GM12878 (cell line): ENCODE measurements at regions not wholly inside any gene's neighbourhood (a gene's known extent, or its start where the extent isn't known, plus 50 kb on each side); places are given as distances from the start of the nearest gene placed in this dataset.

Experiments used
- ATAC-seq: fragments of 200-7000 bp; cut with Tn5 transposase; 3 replicates; pipeline ENCODE4 v1.9.1; 2020; ENCODE audit warnings: mild to moderate bottlenecking, moderate library complexity
- BruUV-seq: library from RNA; stranded (reverse); fragments of 400-500 nt; replicated peaks from 2 replicates; lab custom pipeline; 2021; lab: Mats Ljungman, UMichigan
- CTCF ChIA-PET: fragments of 300-600 bp; sonication (Branson Sonifier 250); formaldehyde crosslinking; extraction: SDS; loops from one replicate; lab custom pipeline; 2021; ENCODE audit warnings: inconsistent platforms; lab: Yijun Ruan, JAX
- POLR2A ChIA-PET: fragments of 350-600 bp; formaldehyde crosslinking; extraction: SDS; loops from one replicate; lab custom pipeline; 2021; ENCODE audit warnings: inconsistent platforms; lab: Charles Lee
- RAD21 ChIA-PET: fragments of 300-600 bp; sonication (Branson Sonifier 250); formaldehyde crosslinking; loops from one replicate; lab custom pipeline; 2023; ENCODE audit warnings: antibody characterized with exemption; ENCODE audit not compliant: unreplicated experiment; lab: Charles Lee
- SMC1A ChIA-PET: fragments of 300-600 bp; sonication (Branson Sonifier 250); formaldehyde crosslinking; loops from one replicate; lab custom pipeline; 2023; ENCODE audit not compliant: unreplicated experiment, uncharacterized antibody; lab: Charles Lee
- DNase-seq: peaks from one replicate; pipeline ENCODE4 v3.0.0-alpha.2; 2011; ENCODE audit warnings: low read depth, low spot score
- FAIRE-seq: peaks from 3 replicates; lab custom pipeline; 2011; peaks lifted over from hg19 to GRCh38; lab: Jason Lieb, UNC
- H2AFZ ChIP-seq: 2 replicates; pipeline ENCODE4 v1.6.0; 2011; ENCODE audit warnings: low read depth, low read length, control low read depth; ENCODE audit not compliant: control insufficient read depth
- H3K27ac ChIP-seq: 2 replicates; pipeline ENCODE4 v1.5.1; 2011; ENCODE audit warnings: control low read depth; ENCODE audit not compliant: control insufficient read depth, insufficient read depth
- H3K27me3 ChIP-seq, 2 experiments: replicated peaks in 1 of 2; 2 replicates each; pipeline versions ENCODE4 v1.6.0 to v1.6.1; 2011; ENCODE audit warnings: low read length in 1 of 2; ENCODE audit not compliant: control insufficient read depth in 2 of 2, insufficient read depth in 2 of 2
- H3K36me3 ChIP-seq, 2 experiments: 2 replicates each; pipeline ENCODE4 v1.5.1; 2011; ENCODE audit warnings: low read length in 1 of 2; ENCODE audit not compliant: control insufficient read depth in 2 of 2, insufficient read depth in 2 of 2
- H3K4me1 ChIP-seq: 2 replicates; pipeline ENCODE4 v1.6.1; 2011; ENCODE audit warnings: mild to moderate bottlenecking, low read length, moderate library complexity, mixed read lengths; ENCODE audit not compliant: control insufficient read depth, insufficient read depth
- H3K4me2 ChIP-seq: 2 replicates; pipeline ENCODE4 v1.6.0; 2011; ENCODE audit warnings: control low read depth; ENCODE audit not compliant: control insufficient read depth, insufficient read depth
- H3K4me3 ChIP-seq: fragments of 200-600 bp; sonication (generic); 2 replicates; pipeline ENCODE4 v1.5.1; 2016
- H3K79me2 ChIP-seq: 2 replicates; pipeline ENCODE4 v1.6.0; 2011; ENCODE audit warnings: low read length; ENCODE audit not compliant: control insufficient read depth, insufficient read depth
- H3K9ac ChIP-seq: 2 replicates; pipeline ENCODE4 v1.8.0; 2011; ENCODE audit warnings: low read length, control low read depth, mixed read lengths; ENCODE audit not compliant: control insufficient read depth, insufficient read depth
- H3K9me3 ChIP-seq: replicated peaks from 3 replicates; pipeline ENCODE4 v1.5.1; 2011; ENCODE audit warnings: mild to moderate bottlenecking, low read length; ENCODE audit not compliant: control insufficient read depth, insufficient read depth
- H4K20me1 ChIP-seq: 2 replicates; pipeline ENCODE4 v1.6.0; 2011; ENCODE audit not compliant: control insufficient read depth, insufficient read depth
- CHD2 ChIP-seq: IDR thresholded peaks from 2 replicates; pipeline ENCODE4 v1.6.1; 2011; ENCODE audit warnings: low read depth, low read length, improper control_type of control experiment, borderline replicate concordance
- E4F1 ChIP-seq: fragments of 450-650 bp; IDR thresholded peaks from 2 replicates; pipeline ENCODE4 v1.6.1; 2018; ENCODE audit warnings: borderline replicate concordance, mild to moderate bottlenecking; ENCODE audit not compliant: partially characterized antibody
- IKZF1 ChIP-seq: fragments of 450-650 bp; conservative IDR thresholded peaks from 2 replicates; pipeline ENCODE4 v1.6.1; 2017; ENCODE audit warnings: antibody characterized with exemption, mild to moderate bottlenecking
- MYC ChIP-seq: IDR thresholded peaks from 2 replicates; pipeline ENCODE4 v1.6.1; 2011; ENCODE audit warnings: mild to moderate bottlenecking, low read length, moderate library complexity, inconsistent platforms; ENCODE audit not compliant: insufficient read depth, insufficient replicate concordance, insufficient read length, severe bottlenecking
- NFYA ChIP-seq: IDR thresholded peaks from 2 replicates; pipeline ENCODE4 v1.6.1; 2011; ENCODE audit warnings: low read depth, mild to moderate bottlenecking, low read length, improper control_type of control experiment, borderline replicate concordance
- NFYB ChIP-seq: IDR thresholded peaks from 2 replicates; pipeline ENCODE4 v1.6.1; 2011; ENCODE audit warnings: low read depth, mild to moderate bottlenecking, low read length, improper control_type of control experiment, moderate library complexity; ENCODE audit not compliant: insufficient read depth
- NR2C1 ChIP-seq: fragments of 450-650 bp; IDR thresholded peaks from 2 replicates; pipeline ENCODE4 v1.6.1; 2017; ENCODE audit warnings: antibody characterized with exemption, mild to moderate bottlenecking, moderate library complexity
- PAX5 ChIP-seq: IDR thresholded peaks from 2 replicates; pipeline ENCODE4 v1.6.1; 2011; ENCODE audit warnings: low read depth, low read length, borderline replicate concordance
- PRDM15 ChIP-seq: fragments of 450-650 bp; formaldehyde crosslinking; IDR thresholded peaks from 2 replicates; pipeline ENCODE4 v1.4.0; 2020; ENCODE audit warnings: mild to moderate bottlenecking, moderate library complexity
- ZNF207 ChIP-seq: fragments of 450-650 bp; IDR thresholded peaks from 2 replicates; pipeline ENCODE4 v1.6.1; 2014; ENCODE audit warnings: antibody characterized with exemption, mild to moderate bottlenecking, borderline replicate concordance
- ZNF274 ChIP-seq: IDR thresholded peaks from one replicate; pipeline ENCODE4 v1.8.0; 2011; ENCODE audit not compliant: insufficient read length, insufficient read depth
- ZZZ3 ChIP-seq: IDR thresholded peaks from 2 replicates; pipeline ENCODE4 v1.6.1; 2011; ENCODE audit warnings: low read depth; ENCODE audit not compliant: control insufficient read depth, insufficient read length
- WGBS: methylation state at CpG from one replicate; pipeline ENCODE4 v1.1.6; 2016; ENCODE audit warnings: low lambda C conversion rate; ENCODE audit not compliant: insufficient replicate concordance, insufficient coverage; ENCODE audit errors: missing lambda C conversion rate; 5-methylcytosine and 5-hydroxymethylcytosine counted together
- in situ Hi-C: fragments of 300-500 bp; cut with MboI; formaldehyde crosslinking; loops from 9 replicates; pipeline ENCODE4 v1.14.3; 2018; ENCODE audit warnings: mixed read lengths
- intact Hi-C: fragments of 100-400 bp; cut with micrococcal nuclease; formaldehyde crosslinking; loops from one replicate; pipeline ENCODE4 v1.14.2; 2022; ENCODE audit not compliant: unreplicated experiment

GRCh38 chr16:35733971-35734702 lies 2274.7 kb downstream of the TP53TG3F start:
- no peaks in the 10 kb centered on the region; the same call in 2 of the 3 replicates for H3K9me3 ChIP-seq
- H3K9ac ChIP-seq: no peak overlapping the region
- DNase-seq (no peak), ATAC-seq (no peak), FAIRE-seq (no peak)
- no peak overlapping the region for H3K27ac ChIP-seq
- no peak overlapping the region for H2AFZ ChIP-seq
- no peaks in the 10 kb centered on the region for H4K20me1 ChIP-seq
- H3K4me3 ChIP-seq: no peak overlapping the region
- TF ChIP-seq PAX5 (no peak), PRDM15 (no peak), ZZZ3 (no peak), CHD2 (no peak), ZNF207 (no peak), ZNF274 (no peak), IKZF1 (no peak), NFYA (no peak), NFYB (no peak), MYC (no peak), NR2C1 (no peak), E4F1 (no peak)
- H3K79me2 ChIP-seq: no peaks in the 10 kb centered on the region
- ChIA-PET SMC1A (interaction anchor here (0.5 kb wide), 1 partner anchor 137 kb away, joined by 3 read pairs; no protein-coding TSS in a partner anchor), CTCF (no interaction called here), RAD21 (no interaction called here), POLR2A (no interaction called here)
- intact Hi-C loops (no loop called here), in situ Hi-C loops (no loop called here)
- H3K4me1 ChIP-seq: no peaks in the 10 kb centered on the region
- no peak overlapping the region for H3K4me2 ChIP-seq
- 25% methylated on average over 16 of the region's 18 CpGs for WGBS
- BruUV-seq: no TSS peak
- H3K27me3 ChIP-seq: no peaks in the 10 kb centered on the region
- H3K36me3 ChIP-seq: no peaks in the 10 kb centered on the region
